ENCODE measurements at regions not wholly inside any gene's neighbourhood (a gene's known extent, or its start where the extent isn't known, plus 50 kb on each side); places are given as distances from the start of the nearest gene placed in this dataset.

DNA sequence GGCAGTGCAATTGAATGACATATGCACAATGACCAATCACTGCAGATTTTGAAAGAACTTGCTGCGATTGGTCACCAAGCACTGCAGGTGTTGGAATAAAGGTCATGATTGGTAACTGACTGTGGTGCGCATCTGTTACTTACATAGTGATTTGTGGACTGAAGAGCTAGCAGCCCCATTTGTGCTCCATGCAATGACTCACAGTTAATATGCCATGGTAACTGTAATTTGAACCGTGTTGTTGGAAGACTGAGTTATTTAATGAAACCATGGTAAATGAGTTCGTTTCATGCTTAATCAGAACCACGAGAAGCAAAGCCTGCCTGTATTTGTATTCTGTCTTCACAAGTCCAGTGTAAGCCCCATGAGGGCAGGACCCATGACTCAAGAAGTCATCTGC lies 220.5 kb downstream of the TJP1 start:
- DNase-seq: no peak

DNA sequence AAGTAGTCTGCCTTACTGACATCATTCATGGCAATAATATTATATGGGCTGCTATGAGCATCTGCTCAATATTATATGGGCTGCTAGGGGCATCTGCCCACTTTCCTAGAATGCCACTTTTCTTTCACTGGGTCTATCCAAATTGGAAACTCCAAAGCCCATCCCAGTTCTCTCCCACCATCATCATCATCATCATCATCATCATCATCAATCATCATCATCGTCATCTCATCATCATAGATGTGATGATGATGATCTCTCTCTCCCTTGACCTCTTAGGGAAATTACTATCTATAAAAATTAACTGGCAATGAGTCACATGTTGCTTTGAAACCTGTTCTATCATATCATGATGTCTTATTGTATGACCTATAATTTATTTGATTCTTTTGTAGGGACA lies 222.0 kb downstream of the TJP1 start:
- no peak for DNase-seq

- DNase-seq: no peak
Measured at GRCh38 chr15:29596266-29596665, 226.0 kb downstream of the TJP1 start.

- DNase-seq: no peak
Measured at GRCh38 chr15:29593629-29594028, 228.6 kb downstream of the TJP1 start.

DNA sequence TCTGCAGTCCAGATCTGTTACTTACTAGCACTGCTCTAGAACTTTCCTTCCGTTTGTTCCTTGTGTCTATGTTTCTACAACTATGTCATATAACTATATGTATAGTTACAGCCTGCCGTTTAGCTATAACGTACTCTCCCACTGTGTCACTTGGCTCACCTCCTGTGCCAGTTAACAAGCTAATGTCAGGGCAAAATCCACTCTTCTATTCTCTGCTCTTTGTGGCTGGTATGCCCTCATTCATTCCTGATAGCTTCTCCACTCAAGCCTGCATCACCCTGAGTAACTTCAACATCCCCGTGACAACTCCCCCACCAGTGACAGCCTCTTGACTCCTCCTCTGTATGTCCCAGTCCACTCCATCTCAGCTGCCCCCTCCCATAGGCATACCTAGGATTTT lies 229.2 kb downstream of the TJP1 start:
- no peak for DNase-seq

- DNase-seq: no peak
Measured at GRCh38 chr15:29590701-29591100, 231.6 kb downstream of the TJP1 start.

DNA sequence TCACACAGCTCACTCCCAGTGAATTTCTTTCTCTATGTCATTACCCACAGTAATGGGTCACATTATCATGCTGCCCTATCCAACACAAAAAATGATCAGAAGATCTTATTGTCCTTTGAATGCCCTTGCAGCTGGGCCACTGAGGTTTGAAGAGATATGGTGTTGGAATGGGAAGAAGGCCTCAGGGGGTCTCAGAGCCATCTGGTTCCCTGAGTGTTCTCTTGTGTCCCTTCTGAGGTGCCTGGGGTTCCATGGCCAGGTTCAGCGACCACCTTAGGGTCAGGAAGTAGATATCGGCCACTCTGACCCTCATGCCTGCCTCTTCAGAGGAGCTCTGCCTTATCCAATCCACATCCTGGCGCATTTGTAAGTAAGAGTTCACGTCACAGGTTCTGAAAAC lies 232.3 kb downstream of the TJP1 start:
- DNase-seq: no peak

GRCh38 chr15:29589416-29589815 lies 232.9 kb downstream of the TJP1 start:
- DNase-seq: no peak

DNA sequence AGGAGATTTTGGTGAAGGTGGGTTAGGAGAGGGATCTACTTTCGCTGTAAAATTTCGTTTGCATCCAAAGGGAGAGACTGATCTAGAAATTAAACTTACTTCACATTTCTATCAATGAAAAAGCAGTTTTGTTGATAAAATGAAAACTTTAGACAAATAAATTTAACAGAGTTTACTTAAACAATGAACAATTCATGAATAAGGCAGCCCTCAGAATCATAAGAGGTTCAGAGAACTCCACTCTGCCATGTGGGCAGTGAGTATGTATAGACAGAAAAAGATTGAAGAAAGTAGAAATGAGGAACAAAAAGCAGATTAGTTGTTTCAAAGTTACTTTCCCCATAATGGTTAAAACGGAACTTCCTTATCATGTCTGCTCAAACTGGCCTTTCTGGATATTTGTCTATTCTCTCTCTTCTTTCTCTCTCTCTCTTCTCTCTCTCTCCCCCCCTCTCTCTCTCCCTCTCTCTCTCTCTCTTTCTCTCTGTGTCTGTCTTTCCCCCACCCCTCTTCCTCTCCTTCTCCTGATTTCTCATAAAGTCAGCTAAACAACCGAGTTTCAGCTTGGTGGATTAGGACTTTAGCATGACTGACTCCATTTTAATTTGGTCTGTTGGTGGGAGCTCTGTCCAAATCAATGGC lies 248.9 kb downstream of the TJP1 start:
- DNase-seq: no peak

DNA sequence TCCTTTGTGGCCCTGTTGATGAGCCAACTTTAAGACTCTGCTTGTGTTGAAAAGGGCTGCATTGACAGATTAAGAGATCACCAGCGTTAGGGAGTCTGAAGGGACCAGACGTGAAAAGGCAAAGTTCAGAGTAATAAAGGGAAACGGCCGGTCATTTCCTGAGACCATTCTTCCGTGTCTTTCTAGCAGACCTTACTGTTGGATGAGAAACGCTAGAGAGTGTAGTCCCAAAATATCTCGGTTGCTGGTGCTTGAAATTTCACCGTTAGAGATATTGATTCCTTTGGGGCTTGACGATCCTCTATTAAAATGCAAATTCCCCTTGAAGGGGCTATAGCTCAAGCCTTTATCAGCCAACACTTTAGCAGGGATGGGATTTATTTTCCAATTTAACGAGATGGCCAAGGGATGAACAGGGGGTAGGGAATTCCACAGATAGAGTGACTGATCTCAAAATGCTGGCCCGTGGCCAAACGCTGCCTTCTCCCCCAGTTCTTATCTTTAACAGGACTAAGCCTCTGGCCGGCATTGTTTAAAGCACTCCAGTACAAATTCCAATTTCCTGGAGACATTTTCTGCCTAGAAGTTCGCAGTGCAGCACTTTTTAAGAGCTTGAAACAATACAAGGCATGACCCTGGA lies 250.4 kb downstream of the TJP1 start:
- no peak for DNase-seq

DNA sequence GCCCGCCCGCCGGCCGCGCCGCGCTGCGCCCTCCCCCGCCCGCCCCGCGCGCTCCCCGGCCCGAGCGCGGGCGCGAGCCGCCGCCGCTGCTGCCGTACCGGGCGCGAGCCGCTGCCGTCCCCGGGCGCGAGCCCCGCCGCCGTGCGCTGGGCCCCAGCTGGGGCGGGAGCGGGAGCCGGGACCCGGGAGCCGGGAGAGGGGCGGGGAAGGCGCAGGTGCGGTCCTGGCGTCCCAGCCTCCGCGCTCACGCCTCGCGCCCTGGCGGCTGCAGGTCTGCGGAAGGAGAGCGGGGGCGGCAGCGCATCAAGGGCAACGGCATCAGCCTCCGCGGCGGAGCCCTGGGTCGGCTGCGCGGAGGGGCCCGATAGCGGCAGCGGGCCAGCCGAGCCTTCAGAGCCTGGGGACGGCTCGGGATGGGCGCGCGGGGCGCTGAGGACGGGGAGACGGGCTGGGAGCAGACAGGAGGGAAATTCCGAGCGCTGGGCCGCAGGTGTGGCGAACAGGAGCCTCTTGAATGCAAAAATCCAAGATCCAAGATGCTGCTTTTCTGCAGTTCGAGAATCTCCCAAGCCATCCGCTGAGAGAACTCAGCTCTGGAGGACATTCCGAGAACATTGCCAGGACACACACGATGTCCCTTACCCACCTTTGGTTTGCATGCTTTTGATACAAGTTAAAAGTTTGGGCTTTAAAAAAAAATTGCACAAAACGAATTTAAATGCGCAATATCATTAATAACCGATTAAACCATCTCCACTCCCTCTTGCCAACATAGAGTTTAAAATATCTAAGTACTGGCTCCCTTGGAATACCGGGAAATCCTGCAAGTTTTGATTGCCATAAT lies 251.1 kb downstream of the TJP1 start:
- DNase-seq: peak; percentile 4

DNA sequence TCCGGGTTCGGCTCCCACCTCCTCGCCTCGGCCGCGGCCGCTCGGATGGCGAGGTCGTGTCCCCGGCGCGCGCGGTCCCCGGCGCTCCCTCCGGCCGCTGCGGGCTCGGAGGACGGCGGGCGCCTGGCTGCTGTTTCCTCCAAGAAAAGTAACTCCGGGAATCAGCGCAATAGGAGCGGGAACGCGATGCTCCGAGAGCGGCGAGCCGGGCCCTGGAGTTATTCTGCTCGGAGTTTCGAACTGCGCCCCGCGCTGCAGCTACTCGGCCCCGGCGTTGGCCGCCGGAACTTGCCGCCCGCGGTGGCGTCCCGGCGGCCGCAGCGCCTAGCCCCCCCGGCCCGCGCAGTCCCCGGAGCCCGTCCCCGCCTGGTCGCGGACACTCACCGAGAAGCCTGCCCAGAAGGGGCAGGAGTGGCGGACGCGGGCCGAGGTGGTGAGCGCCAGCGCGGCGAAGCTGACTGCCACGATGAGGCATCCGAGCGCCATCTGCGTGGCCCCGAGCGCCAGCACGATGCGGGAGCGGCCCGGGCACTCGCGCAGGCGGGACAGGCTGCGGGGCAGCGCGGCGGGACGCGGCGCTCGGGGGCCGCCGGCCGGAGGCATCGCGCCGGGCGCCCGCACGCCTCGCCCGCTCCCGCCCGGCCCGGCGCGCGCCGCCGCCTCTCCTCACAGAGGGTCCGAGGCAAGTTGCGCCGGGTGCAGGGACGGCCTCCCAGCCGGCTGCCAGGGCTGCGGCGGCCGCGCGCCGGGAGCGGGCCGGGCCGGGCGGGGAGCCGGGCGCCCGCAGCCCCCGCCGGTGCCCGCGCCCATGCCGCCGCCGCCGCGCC lies 251.9 kb downstream of the TJP1 start:
- DNase-seq: no peak

DNA sequence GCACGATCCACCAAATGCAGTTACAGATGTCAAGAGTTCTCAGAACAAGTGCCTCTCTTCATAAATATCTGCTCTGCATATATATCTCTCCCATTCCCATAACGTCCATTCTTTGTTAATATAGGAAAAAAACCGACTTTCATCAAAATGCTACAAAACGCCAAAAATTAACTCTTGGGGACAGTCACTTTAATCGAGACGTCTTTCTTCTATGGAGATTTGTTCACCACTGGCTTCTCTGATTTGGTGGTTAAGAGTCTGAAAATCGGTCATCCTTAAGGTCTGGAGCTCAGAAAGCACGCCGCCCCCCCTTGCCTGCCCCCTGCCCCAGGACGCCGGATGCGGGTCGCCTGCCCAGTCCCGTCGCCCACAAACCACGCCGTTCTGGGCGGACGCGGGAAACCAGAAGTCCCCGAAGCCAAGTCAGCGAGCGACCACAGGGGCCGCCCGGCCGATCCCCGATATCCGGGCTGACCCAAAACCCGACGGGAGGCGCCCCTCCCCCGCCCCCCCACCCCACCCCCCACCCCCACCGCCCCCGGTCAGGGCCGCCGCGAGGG lies 252.7 kb downstream of the TJP1 start:
- DNase-seq: no peak

GRCh38 chr15:29568840-29569532 lies 253.3 kb downstream of the TJP1 start:
- DNase-seq: peak; percentile 5

- DNase-seq: no peak
Measured at GRCh38 chr15:29567336-29567735, 254.9 kb downstream of the TJP1 start.

DNA sequence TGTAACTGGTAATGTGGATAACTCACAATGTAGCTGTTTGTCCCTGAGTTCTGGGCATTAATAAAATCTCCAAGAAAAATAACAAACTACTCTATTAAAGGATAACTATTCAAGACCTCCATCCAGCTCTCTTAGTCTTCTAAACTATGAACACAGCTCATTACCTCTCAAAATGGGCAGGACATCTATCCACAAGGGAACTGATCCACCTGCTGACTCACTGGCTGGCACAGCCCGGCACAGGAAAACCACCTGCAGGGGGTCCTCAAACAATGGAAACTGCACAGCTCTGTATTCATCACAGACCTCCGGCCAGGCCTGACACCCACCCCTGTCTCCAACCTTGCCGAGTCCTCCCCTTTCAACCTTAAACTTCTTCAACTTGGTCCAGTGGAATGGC lies 255.4 kb downstream of the TJP1 start:
- DNase-seq: no peak

GRCh38 chr15:29563112-29563511 lies 259.2 kb downstream of the TJP1 start:
- DNase-seq: no peak

GRCh38 chr15:29560896-29561295 lies 261.4 kb downstream of the TJP1 start:
- DNase-seq: no peak

DNA sequence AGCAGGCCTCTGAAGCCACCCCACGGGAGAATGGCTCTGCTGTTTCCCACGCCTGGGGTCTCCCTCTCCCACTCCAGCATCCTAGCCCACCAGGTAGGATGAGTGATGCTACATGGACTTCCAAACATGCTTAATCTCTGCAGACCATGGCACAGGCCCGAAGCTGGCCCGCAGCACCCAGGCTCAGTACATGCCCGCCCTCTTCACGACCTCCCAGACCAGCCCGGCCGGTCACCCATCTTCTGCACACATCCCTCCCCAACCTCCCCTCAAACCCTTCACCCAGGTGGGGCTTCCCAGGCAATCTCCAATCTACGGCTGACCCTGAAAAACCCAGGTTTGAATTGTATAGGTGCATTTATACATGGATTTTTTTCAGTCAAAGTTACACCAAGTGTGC lies 264.0 kb downstream of the TJP1 start:
- DNase-seq: no peak

GRCh38 chr15:29557171-29557570 lies 265.1 kb downstream of the TJP1 start:
- DNase-seq: no peak

DNA sequence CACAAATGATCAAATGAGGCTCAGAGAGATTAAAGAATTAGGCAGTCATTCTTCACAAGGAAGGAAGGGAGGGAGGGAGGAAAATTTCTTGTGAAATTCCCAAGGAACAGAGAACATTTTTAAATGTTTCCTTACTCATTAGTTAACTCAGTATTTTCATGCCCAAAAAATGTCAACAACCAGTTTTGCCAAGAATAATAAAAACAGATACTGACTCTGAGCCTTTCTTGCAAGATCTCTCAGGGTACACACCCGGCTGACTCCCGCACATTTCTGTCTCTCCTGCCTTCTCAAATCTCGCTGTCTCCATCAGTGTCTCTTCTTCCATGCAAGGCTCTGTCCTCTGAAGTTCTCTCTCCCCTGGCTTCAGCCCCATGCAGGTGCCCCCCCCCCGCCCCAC lies 265.9 kb downstream of the TJP1 start:
- no peak for DNase-seq

GRCh38 chr15:29554531-29554930 lies 267.7 kb downstream of the TJP1 start:
- DNase-seq: no peak
